Smooth muscle cell (in vitro differentiated cells): ENCODE measurements at regions not wholly inside any gene's neighbourhood (a gene's known extent, or its start where the extent isn't known, plus 50 kb on each side); places are given as distances from the start of the nearest gene placed in this dataset.

Experiments used
- DNase-seq: peaks from one replicate; lab custom pipeline; 2025; ENCODE audit not compliant: unreplicated experiment; lab: John Stamatoyannopoulos, UW
- H2AFZ ChIP-seq: fragments of 200-600 bp; sonication (generic); 2 replicates; pipeline ENCODE4 v1.6.0; 2016; ENCODE audit warnings: antibody characterized with exemption, low read depth, mild to moderate bottlenecking
- H3F3A ChIP-seq: fragments of 200-600 bp; sonication (generic); 2 replicates; pipeline ENCODE4 v1.6.0; 2017; ENCODE audit warnings: antibody characterized with exemption, low read depth
- H3K27ac ChIP-seq: fragments of 200-600 bp; sonication (generic); 2 replicates; pipeline ENCODE4 v1.5.1; 2016; ENCODE audit warnings: low read depth, mild to moderate bottlenecking
- H3K27me3 ChIP-seq: fragments of 200-600 bp; sonication (generic); 2 replicates; pipeline ENCODE4 v1.6.1; 2016; ENCODE audit warnings: low read depth, mild to moderate bottlenecking
- H3K36me3 ChIP-seq: fragments of 200-600 bp; sonication (generic); 2 replicates; pipeline ENCODE4 v1.5.1; 2016; ENCODE audit warnings: low read depth
- H3K4me1 ChIP-seq: fragments of 200-600 bp; sonication (generic); 2 replicates; pipeline ENCODE4 v1.5.1; 2016; ENCODE audit warnings: low read depth
- H3K4me2 ChIP-seq: fragments of 200-600 bp; sonication (generic); 2 replicates; pipeline ENCODE4 v1.6.0; 2016; ENCODE audit warnings: mild to moderate bottlenecking
- H3K4me3 ChIP-seq: fragments of 200-600 bp; sonication (generic); 2 replicates; pipeline ENCODE4 v1.5.1; 2016; ENCODE audit warnings: mild to moderate bottlenecking
- H3K79me2 ChIP-seq: fragments of 200-600 bp; sonication (generic); 2 replicates; pipeline ENCODE4 v1.6.0; 2016; ENCODE audit warnings: low read depth, mild to moderate bottlenecking
- H3K9ac ChIP-seq: fragments of 200-600 bp; sonication (generic); 2 replicates; pipeline ENCODE4 v1.6.0; 2016; ENCODE audit warnings: low read depth
- H3K9me3 ChIP-seq: fragments of 200-600 bp; sonication (generic); replicated peaks from 2 replicates; pipeline ENCODE4 v1.5.1; 2016; ENCODE audit warnings: low read depth
- H4K20me1 ChIP-seq: fragments of 200-600 bp; sonication (generic); 2 replicates; pipeline ENCODE4 v1.6.0; 2016; ENCODE audit warnings: low read depth
- CTCF ChIP-seq: fragments of 200-600 bp; sonication (generic); IDR thresholded peaks from 2 replicates; pipeline ENCODE4 v1.5.1; 2017; ENCODE audit warnings: borderline replicate concordance, mild to moderate bottlenecking, antibody characterized with exemption; ENCODE audit not compliant: insufficient read depth, poor library complexity, severe bottlenecking
- WGBS: methylation state at CpG from one replicate; pipeline ENCODE4 v1.1.7; 2016; ENCODE audit warnings: low lambda C conversion rate; 5-methylcytosine and 5-hydroxymethylcytosine counted together

GRCh38 chr7:17030559-17030958, 148.8 kb upstream of the AGR3 start:
- Histone ChIP-seq H3K27ac (no peak overlapping the region), H3K4me1 (no peaks in the 10 kb centered on the region), H3K4me3 (no peak overlapping the region), H4K20me1 (no peaks in the 10 kb centered on the region), H3F3A (no peaks in the 10 kb centered on the region), H2AFZ (no peak overlapping the region), H3K27me3 (no peaks in the 10 kb centered on the region), H3K36me3 (no peaks in the 10 kb centered on the region), H3K9me3 (no peaks in the 10 kb centered on the region), H3K9ac (no peak overlapping the region), H3K79me2 (no peaks in the 10 kb centered on the region), H3K4me2 (no peak overlapping the region)
- WGBS, result 88% methylated on average over 2 of the region's 2 CpGs
- no peak for TF ChIP-seq CTCF
- no peak for DNase-seq

- no peak overlapping the region for H3K27ac ChIP-seq
- WGBS, result 91% methylated on average over 1 of the region's 1 CpG
- no peak overlapping the region for H3K9ac ChIP-seq
- H3K27me3 ChIP-seq, result no peaks in the 10 kb centered on the region
- H3K4me1 ChIP-seq, result no peaks in the 10 kb centered on the region
- no peaks in the 10 kb centered on the region for H3K9me3 ChIP-seq
- H3K79me2 ChIP-seq, result no peaks in the 10 kb centered on the region
- H3K4me3 ChIP-seq, result no peak overlapping the region
- H4K20me1 ChIP-seq, result no peaks in the 10 kb centered on the region
- TF ChIP-seq CTCF, result no peak
- H3F3A ChIP-seq, result no peaks in the 10 kb centered on the region
- H3K36me3 ChIP-seq, result no peaks in the 10 kb centered on the region
- no peak overlapping the region for H3K4me2 ChIP-seq
- H2AFZ ChIP-seq, result no peak overlapping the region
- DNase-seq, result no peak
Measured at GRCh38 chr7:17031906-17032551, 150.2 kb upstream of the AGR3 start.

GRCh38 chr7:17033245-17033644, 151.5 kb upstream of the AGR3 start:
- no peak for TF ChIP-seq CTCF
- H3K4me2 ChIP-seq, result no peak overlapping the region
- DNase-seq, result no peak
- no peaks in the 10 kb centered on the region for H3K4me1 ChIP-seq
- no peak overlapping the region for H3K27ac ChIP-seq
- no peaks in the 10 kb centered on the region for H4K20me1 ChIP-seq
- H3K27me3 ChIP-seq, result no peaks in the 10 kb centered on the region
- no peaks in the 10 kb centered on the region for H3K9me3 ChIP-seq
- 98% methylated on average over 4 of the region's 4 CpGs for WGBS
- no peaks in the 10 kb centered on the region for H3F3A ChIP-seq
- no peak overlapping the region for H2AFZ ChIP-seq
- no peak overlapping the region for H3K9ac ChIP-seq
- H3K4me3 ChIP-seq, result no peak overlapping the region
- no peaks in the 10 kb centered on the region for H3K79me2 ChIP-seq
- H3K36me3 ChIP-seq, result no peaks in the 10 kb centered on the region

- Histone ChIP-seq H3K27ac (no peak overlapping the region), H3K36me3 (no peaks in the 10 kb centered on the region), H3K4me2 (no peak overlapping the region), H3K79me2 (no peaks in the 10 kb centered on the region), H3K4me3 (no peak overlapping the region), H3K9ac (no peak overlapping the region), H3K27me3 (no peaks in the 10 kb centered on the region), H2AFZ (no peak overlapping the region), H4K20me1 (no peaks in the 10 kb centered on the region), H3K9me3 (no peaks in the 10 kb centered on the region), H3F3A (no peaks in the 10 kb centered on the region), H3K4me1 (no peaks in the 10 kb centered on the region)
- no peak for DNase-seq
- no peak for TF ChIP-seq CTCF
- 90% methylated on average over 2 of the region's 2 CpGs for WGBS
Measured at GRCh38 chr7:17036584-17036983, 154.8 kb upstream of the AGR3 start.
